Glomerular visceral epithelial cell (primary cell): ENCODE measurements at regions not wholly inside any gene's neighbourhood (a gene's known extent, or its start where the extent isn't known, plus 50 kb on each side); places are given as distances from the start of the nearest gene placed in this dataset.

ENCODE experiments used
- DNase-seq: peaks from one replicate; pipeline ENCODE4 v3.0.0-alpha.2; 2016; ENCODE audit errors: extremely low spot score

DNA sequence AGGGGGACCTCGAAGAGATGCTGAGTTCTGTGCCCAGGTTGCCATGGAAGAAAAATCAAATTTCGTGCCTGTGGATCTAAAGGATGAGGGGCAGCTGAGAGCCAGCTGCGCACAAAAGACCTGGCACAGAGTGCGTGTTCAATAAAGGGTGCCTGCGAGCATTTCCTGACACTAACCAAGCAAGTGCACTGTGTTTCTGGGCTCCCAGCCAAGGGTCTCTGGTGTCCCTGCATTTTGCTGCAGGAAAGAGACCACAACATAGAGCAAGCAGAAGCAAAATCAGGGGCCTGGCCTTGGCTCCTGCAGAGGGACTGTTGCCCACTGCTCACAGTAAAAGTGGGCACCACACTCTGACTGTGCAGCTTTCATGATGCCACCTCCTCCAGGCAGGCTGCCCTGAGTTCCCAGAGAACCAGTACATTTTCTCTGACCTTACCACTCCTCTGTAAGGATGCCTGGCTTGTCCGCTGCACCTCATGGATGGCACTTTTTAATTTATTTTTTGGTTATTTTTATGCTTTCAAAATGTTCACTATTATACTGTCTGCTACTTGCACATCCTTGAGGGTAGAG, 70.8 kb upstream of the GPR12 start:
- DNase-seq, result no peak

- DNase-seq, result no peak
Measured at GRCh38 chr13:26829716-26830115, 69.1 kb upstream of the GPR12 start.

DNA sequence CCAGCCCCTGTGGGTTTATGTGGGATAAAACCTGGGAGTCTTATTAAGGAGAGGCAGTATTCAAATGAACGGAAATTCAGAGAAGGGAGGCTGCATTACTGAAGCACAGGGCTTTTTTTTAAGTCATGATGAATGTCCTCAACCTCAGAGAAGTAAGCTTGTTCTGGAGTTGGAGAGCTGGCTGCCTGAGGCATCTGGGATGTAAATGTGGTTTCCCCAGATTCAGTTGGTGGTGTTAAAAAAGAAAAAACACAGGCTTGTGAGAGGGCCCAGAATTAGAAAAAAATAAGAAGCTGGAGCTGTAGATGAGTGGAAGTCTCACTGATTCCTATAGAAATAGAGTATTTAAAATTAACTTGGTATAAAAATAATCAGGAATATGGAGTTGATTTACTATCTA, 64.0 kb upstream of the GPR12 start:
- DNase-seq, result no peak

DNA sequence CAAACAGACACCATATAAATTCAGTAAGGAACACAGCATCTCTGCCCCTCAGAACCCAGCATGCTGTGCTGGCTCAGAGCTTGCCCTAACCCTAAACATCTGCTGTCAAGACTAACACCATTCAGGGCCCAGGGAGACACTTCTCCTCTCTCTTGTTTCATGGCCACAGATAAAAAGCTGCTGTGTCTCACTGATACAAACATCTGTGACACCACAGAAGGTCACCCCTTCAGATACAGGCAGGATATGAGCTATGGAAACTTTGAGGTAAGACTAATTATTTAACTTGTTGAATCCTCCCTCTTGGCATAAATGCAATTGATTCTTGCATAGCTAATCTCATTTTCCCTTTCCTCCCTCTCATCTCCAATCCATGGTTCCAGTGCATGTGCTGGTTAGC, 61.6 kb upstream of the GPR12 start:
- DNase-seq, result no peak

DNA sequence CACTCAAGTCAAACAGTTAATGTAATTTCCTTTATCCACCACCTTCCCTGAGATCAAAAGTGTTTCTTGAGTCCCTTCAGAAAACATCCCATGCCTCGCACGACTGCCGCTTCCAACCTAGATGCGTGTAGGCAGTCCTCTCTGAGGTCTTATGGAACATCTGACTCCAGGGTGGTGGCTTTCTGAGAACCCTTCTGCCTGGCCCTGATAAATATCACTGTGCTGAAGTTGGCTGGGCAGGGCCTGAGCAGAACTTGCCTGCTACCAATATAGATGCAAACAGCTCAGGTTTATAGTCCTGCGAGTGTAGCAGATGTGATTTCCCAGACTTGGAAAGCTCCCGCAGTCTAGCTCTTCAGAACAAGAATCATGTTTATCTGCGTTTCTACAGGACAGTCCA, 61.1 kb upstream of the GPR12 start:
- no peak for DNase-seq

DNA sequence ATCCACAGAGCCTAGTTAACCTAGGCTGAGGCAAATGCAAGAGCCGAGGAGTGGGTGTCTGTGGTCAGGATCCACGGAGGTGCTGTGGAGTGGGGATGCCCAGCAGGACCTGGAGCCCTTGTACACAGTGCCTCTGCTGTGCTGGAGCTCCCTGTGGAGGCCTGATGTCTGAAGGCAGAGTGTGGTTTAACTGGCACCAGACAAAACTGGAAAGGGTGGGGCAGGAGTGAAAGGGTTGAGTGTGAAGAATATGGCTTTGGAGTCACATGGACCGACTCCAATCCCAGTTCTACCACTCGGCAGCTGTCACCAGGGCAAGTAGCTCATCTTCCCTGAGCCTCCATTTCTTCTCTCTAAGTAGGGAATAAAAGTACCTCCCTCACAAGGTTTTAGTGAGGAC, 60.3 kb upstream of the GPR12 start:
- no peak for DNase-seq

DNA sequence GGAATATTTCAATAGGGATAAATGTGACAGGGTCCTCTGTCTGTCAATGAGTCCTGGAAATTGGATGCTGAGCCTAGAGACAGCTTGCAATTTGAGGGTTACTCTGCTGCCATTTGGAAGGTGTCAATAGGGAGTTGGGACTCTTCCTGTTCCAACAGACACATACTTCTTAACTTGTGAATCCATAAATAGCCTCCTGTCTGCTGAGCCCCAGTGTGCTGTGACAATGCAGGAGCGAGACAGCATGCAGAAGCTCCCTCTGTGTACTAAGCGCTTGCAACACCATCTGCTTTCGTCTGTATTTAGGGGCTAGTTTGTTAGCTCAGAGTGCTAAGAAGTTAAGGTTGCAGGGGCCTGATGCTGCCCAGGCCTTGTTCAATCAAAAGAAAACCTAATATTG, 58.5 kb upstream of the GPR12 start:
- no peak for DNase-seq

- DNase-seq, result no peak
Measured at GRCh38 chr13:26816881-26817280, 56.3 kb upstream of the GPR12 start.

DNA sequence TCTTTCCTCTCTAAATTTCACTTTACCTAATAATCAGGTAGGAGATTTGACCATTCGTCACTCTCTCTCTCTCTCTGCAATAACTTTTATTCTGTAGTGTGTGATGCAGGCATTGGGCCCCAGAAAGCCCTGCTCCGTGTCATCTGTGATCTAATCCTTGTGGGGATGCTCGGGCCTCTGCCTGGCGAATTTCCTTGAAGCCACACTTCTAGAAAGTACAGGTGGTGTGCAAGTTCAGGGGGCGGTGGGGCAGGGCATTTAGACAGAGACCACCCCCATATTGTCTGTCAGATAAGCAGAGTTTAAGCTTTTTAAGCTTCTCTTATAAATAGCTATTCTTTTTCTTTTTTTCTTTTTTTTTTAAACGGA, 53.4 kb upstream of the GPR12 start:
- no peak for DNase-seq

DNA sequence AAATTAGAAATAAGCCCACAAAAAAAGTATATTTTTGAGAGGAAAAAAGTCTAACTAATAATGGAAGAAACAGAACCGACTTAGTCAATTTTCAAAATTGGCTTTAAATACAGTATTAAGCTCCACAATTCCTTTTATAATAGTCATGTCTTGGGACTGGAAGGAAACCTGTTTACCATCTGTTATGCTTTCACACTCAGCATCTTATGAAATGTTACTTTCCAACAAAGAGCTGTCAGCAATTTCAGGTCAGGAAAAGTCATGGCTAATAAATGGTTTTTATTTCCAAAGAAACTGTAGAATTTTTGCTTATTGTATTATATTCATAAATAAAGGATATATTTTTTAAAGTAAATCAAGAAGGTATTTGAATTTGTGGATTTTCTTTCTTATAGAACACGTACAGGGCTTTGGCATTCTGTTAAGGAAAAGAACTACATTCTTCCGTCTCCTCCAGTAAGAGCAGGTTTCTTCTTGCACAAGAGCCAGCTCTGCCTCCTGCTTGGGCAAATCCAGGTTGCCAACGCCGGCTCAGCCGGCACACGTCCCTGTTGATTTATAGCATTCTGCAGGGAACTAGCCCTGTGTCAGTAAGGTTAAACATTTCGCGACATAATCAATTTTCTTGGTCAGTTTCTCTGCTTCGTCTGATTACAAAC, 52.9 kb upstream of the GPR12 start:
- no peak for DNase-seq

- no peak for DNase-seq
Measured at GRCh38 chr13:26811581-26811980, 51.0 kb upstream of the GPR12 start.
